G401 (cell line): ENCODE measurements at regions not wholly inside any gene's neighbourhood (a gene's known extent, or its start where the extent isn't known, plus 50 kb on each side); places are given as distances from the start of the nearest gene placed in this dataset.

Experiments
- DNase-seq: peaks from one replicate; pipeline ENCODE4 v3.0.0-alpha.2; 2015; ENCODE audit warnings: low spot score
- in situ Hi-C: cut with HindIII; loops from 2 replicates; pipeline ENCODE4 v1.10.0; 2016; ENCODE audit warnings: low sequenced_read_pairs, mixed read lengths

- no peak for DNase-seq
- in situ Hi-C loops: no loop called here
Measured at GRCh38 chr5:118044169-118044568, 944.2 kb downstream of the DTWD2 start.

- in situ Hi-C loops: no loop called here
Measured at GRCh38 chr5:118043531-118043930, 944.8 kb downstream of the DTWD2 start.

GRCh38 chr5:118042076-118042475 lies 946.3 kb downstream of the DTWD2 start:
- in situ Hi-C loops: no loop called here
- peak; percentile 19 for DNase-seq

More at GRCh38 chr5:118043531-118043930, 944.8 kb downstream of the DTWD2 start:
- no peak for DNase-seq

GRCh38 chr5:118040496-118040895 lies 947.9 kb downstream of the DTWD2 start:
- no peak for DNase-seq

GRCh38 chr5:118033686-118034338 lies 954.5 kb downstream of the DTWD2 start:
- DNase-seq: no peak
- in situ Hi-C loops: no loop called here

More at GRCh38 chr5:118040496-118040895, 947.9 kb downstream of the DTWD2 start:
- in situ Hi-C loops: no loop called here

- DNase-seq: no peak
- in situ Hi-C loops: no loop called here
Measured at GRCh38 chr5:118029807-118030206, 958.5 kb downstream of the DTWD2 start.

- no peak for DNase-seq
- in situ Hi-C loops: no loop called here
Measured at GRCh38 chr5:118022062-118022461, 966.3 kb downstream of the DTWD2 start.

- in situ Hi-C loops: no loop called here
- DNase-seq: no peak
Measured at GRCh38 chr5:118017536-118017935, 970.8 kb downstream of the DTWD2 start.

GRCh38 chr5:118016396-118016795 lies 972.0 kb downstream of the DTWD2 start:
- no peak for DNase-seq

GRCh38 chr5:118015511-118015910 lies 972.8 kb downstream of the DTWD2 start:
- no peak for DNase-seq
- in situ Hi-C loops: no loop called here

More at GRCh38 chr5:118016396-118016795, 972.0 kb downstream of the DTWD2 start:
- in situ Hi-C loops: no loop called here

- in situ Hi-C loops: no loop called here
- DNase-seq: no peak
Measured at GRCh38 chr5:118009741-118010297, 978.5 kb downstream of the DTWD2 start.

GRCh38 chr5:118008779-118009178 lies 979.6 kb downstream of the DTWD2 start:
- in situ Hi-C loops: no loop called here
- DNase-seq: no peak

- in situ Hi-C loops: no loop called here
- DNase-seq: no peak
Measured at GRCh38 chr5:118007262-118007661, 981.1 kb downstream of the DTWD2 start.

GRCh38 chr5:118006219-118006618 lies 982.1 kb downstream of the DTWD2 start:
- in situ Hi-C loops: no loop called here
- DNase-seq: no peak

GRCh38 chr5:117999939-118000549 lies 988.3 kb downstream of the DTWD2 start:
- in situ Hi-C loops: no loop called here
- DNase-seq: no peak

GRCh38 chr5:117982691-117983090 lies 1005.7 kb downstream of the DTWD2 start:
- DNase-seq: peak; percentile 67
- in situ Hi-C loops: no loop called here

GRCh38 chr5:117973785-117974184 lies 1014.6 kb downstream of the DTWD2 start:
- in situ Hi-C loops: no loop called here
- no peak for DNase-seq

GRCh38 chr5:117955831-117956230 lies 1032.5 kb downstream of the DTWD2 start:
- in situ Hi-C loops: no loop called here
- DNase-seq: no peak

- no peak for DNase-seq
- in situ Hi-C loops: no loop called here
Measured at GRCh38 chr5:117954331-117954730, 1034.0 kb downstream of the DTWD2 start.

- DNase-seq: no peak
- in situ Hi-C loops: no loop called here
Measured at GRCh38 chr5:117953272-117953671, 1035.1 kb downstream of the DTWD2 start.

GRCh38 chr5:117947836-117948235 lies 1040.5 kb downstream of the DTWD2 start:
- DNase-seq: no peak
- in situ Hi-C loops: no loop called here
